GM10266 (cell line): ENCODE measurements at regions not wholly inside any gene's neighbourhood (a gene's known extent, or its start where the extent isn't known, plus 50 kb on each side); places are given as distances from the start of the nearest gene placed in this dataset.

Experiments used
- DNase-seq: peaks from one replicate; pipeline ENCODE4 v3.0.0; 2012; ENCODE audit errors: extremely low spot score
- CTCF ChIP-seq: IDR thresholded peaks from 2 replicates; pipeline ENCODE4 v1.5.1; 2012; ENCODE audit warnings: mild to moderate bottlenecking, low read depth; ENCODE audit not compliant: control insufficient read depth, insufficient read depth; ENCODE audit errors: missing control alignments

GRCh38 chr10:78449554-78449953 is 415.9 kb downstream of the RPS24 start:
- TF ChIP-seq CTCF = no peak
- DNase-seq = no peak

- TF ChIP-seq CTCF = no peak
- no peak for DNase-seq
Observed at GRCh38 chr10:78450239-78450638, 416.6 kb downstream of the RPS24 start.

GRCh38 chr10:78450807-78451485 is 417.3 kb downstream of the RPS24 start:
- TF ChIP-seq CTCF = no peak
- no peak for DNase-seq

- no peak for DNase-seq
- TF ChIP-seq CTCF = no peak
Observed at GRCh38 chr10:78451592-78451991, 417.9 kb downstream of the RPS24 start.

- TF ChIP-seq CTCF = no peak
- DNase-seq = no peak
Observed at GRCh38 chr10:78454123-78454645, 420.5 kb downstream of the RPS24 start.

- DNase-seq = no peak
- no peak for TF ChIP-seq CTCF
Observed at GRCh38 chr10:78455236-78455635, 421.6 kb downstream of the RPS24 start.

- no peak for TF ChIP-seq CTCF
- DNase-seq = no peak
Observed at GRCh38 chr10:78455811-78456210, 422.1 kb downstream of the RPS24 start.
